GM12878 (cell line): ENCODE measurements at regions not wholly inside any gene's neighbourhood (a gene's known extent, or its start where the extent isn't known, plus 50 kb on each side); places are given as distances from the start of the nearest gene placed in this dataset.
A peak's percentile ranks its signal among the peaks of the same experiment; 100 is the strongest.
"Not testable (repeated sequence)": the region's sequence is repeated elsewhere in the genome, so short reads cannot be mapped to it uniquely, and the experiment has no call there.

Experiments
- ATAC-seq: fragments of 200-7000 bp; cut with Tn5 transposase; 3 replicates; pipeline ENCODE4 v1.9.1; 2020; ENCODE audit warnings: mild to moderate bottlenecking, moderate library complexity
- BruUV-seq: library from RNA; stranded (reverse); fragments of 400-500 nt; replicated peaks from 2 replicates; lab custom pipeline; 2021; lab: Mats Ljungman, UMichigan
- CTCF ChIA-PET: fragments of 300-600 bp; sonication (Branson Sonifier 250); formaldehyde crosslinking; extraction: SDS; loops from one replicate; lab custom pipeline; 2021; ENCODE audit warnings: inconsistent platforms; lab: Yijun Ruan, JAX
- POLR2A ChIA-PET: fragments of 350-600 bp; formaldehyde crosslinking; extraction: SDS; loops from one replicate; lab custom pipeline; 2021; ENCODE audit warnings: inconsistent platforms; lab: Charles Lee
- RAD21 ChIA-PET: fragments of 300-600 bp; sonication (Branson Sonifier 250); formaldehyde crosslinking; loops from one replicate; lab custom pipeline; 2023; ENCODE audit warnings: antibody characterized with exemption; ENCODE audit not compliant: unreplicated experiment; lab: Charles Lee
- SMC1A ChIA-PET: fragments of 300-600 bp; sonication (Branson Sonifier 250); formaldehyde crosslinking; loops from one replicate; lab custom pipeline; 2023; ENCODE audit not compliant: unreplicated experiment, uncharacterized antibody; lab: Charles Lee
- DNase-seq: peaks from one replicate; pipeline ENCODE4 v3.0.0-alpha.2; 2011; ENCODE audit warnings: low read depth, low spot score
- FAIRE-seq: peaks from 3 replicates; lab custom pipeline; 2011; peaks lifted over from hg19 to GRCh38; lab: Jason Lieb, UNC
- H2AFZ ChIP-seq: 2 replicates; pipeline ENCODE4 v1.6.0; 2011; ENCODE audit warnings: low read depth, low read length, control low read depth; ENCODE audit not compliant: control insufficient read depth
- H3K27ac ChIP-seq: 2 replicates; pipeline ENCODE4 v1.5.1; 2011; ENCODE audit warnings: control low read depth; ENCODE audit not compliant: control insufficient read depth, insufficient read depth
- H3K27me3 ChIP-seq, 2 experiments: replicated peaks in 1 of 2; 2 replicates each; pipeline versions ENCODE4 v1.6.0 to v1.6.1; 2011; ENCODE audit warnings: low read length in 1 of 2; ENCODE audit not compliant: control insufficient read depth in 2 of 2, insufficient read depth in 2 of 2
- H3K36me3 ChIP-seq, 2 experiments: 2 replicates each; pipeline ENCODE4 v1.5.1; 2011; ENCODE audit warnings: low read length in 1 of 2; ENCODE audit not compliant: control insufficient read depth in 2 of 2, insufficient read depth in 2 of 2
- H3K4me1 ChIP-seq: 2 replicates; pipeline ENCODE4 v1.6.1; 2011; ENCODE audit warnings: mild to moderate bottlenecking, low read length, moderate library complexity, mixed read lengths; ENCODE audit not compliant: control insufficient read depth, insufficient read depth
- H3K4me2 ChIP-seq: 2 replicates; pipeline ENCODE4 v1.6.0; 2011; ENCODE audit warnings: control low read depth; ENCODE audit not compliant: control insufficient read depth, insufficient read depth
- H3K4me3 ChIP-seq: fragments of 200-600 bp; sonication (generic); 2 replicates; pipeline ENCODE4 v1.5.1; 2016
- H3K79me2 ChIP-seq: 2 replicates; pipeline ENCODE4 v1.6.0; 2011; ENCODE audit warnings: low read length; ENCODE audit not compliant: control insufficient read depth, insufficient read depth
- H3K9ac ChIP-seq: 2 replicates; pipeline ENCODE4 v1.8.0; 2011; ENCODE audit warnings: low read length, control low read depth, mixed read lengths; ENCODE audit not compliant: control insufficient read depth, insufficient read depth
- H3K9me3 ChIP-seq: replicated peaks from 3 replicates; pipeline ENCODE4 v1.5.1; 2011; ENCODE audit warnings: mild to moderate bottlenecking, low read length; ENCODE audit not compliant: control insufficient read depth, insufficient read depth
- H4K20me1 ChIP-seq: 2 replicates; pipeline ENCODE4 v1.6.0; 2011; ENCODE audit not compliant: control insufficient read depth, insufficient read depth
- EGR1 ChIP-seq, 2 experiments: IDR thresholded peaks; 1 replicate in 1 of 2; 2 replicates in 1 of 2; pipeline ENCODE4 v1.6.1; 2011 to 2012; ENCODE audit warnings: low read depth in 2 of 2, low read length in 2 of 2, borderline replicate concordance in 1 of 2, mild to moderate bottlenecking in 1 of 2, moderate library complexity in 1 of 2
- RAD21 ChIP-seq: IDR thresholded peaks from 2 replicates; pipeline ENCODE4 v1.6.1; 2011; ENCODE audit warnings: mild to moderate bottlenecking, low read depth, low read length, moderate library complexity; ENCODE audit not compliant: insufficient read depth
- WGBS: methylation state at CpG from one replicate; pipeline ENCODE4 v1.1.6; 2016; ENCODE audit warnings: low lambda C conversion rate; ENCODE audit not compliant: insufficient replicate concordance, insufficient coverage; ENCODE audit errors: missing lambda C conversion rate; 5-methylcytosine and 5-hydroxymethylcytosine counted together
- in situ Hi-C: fragments of 300-500 bp; cut with MboI; formaldehyde crosslinking; loops from 9 replicates; pipeline ENCODE4 v1.14.3; 2018; ENCODE audit warnings: mixed read lengths
- intact Hi-C: fragments of 100-400 bp; cut with micrococcal nuclease; formaldehyde crosslinking; loops from one replicate; pipeline ENCODE4 v1.14.2; 2022; ENCODE audit not compliant: unreplicated experiment

DNA sequence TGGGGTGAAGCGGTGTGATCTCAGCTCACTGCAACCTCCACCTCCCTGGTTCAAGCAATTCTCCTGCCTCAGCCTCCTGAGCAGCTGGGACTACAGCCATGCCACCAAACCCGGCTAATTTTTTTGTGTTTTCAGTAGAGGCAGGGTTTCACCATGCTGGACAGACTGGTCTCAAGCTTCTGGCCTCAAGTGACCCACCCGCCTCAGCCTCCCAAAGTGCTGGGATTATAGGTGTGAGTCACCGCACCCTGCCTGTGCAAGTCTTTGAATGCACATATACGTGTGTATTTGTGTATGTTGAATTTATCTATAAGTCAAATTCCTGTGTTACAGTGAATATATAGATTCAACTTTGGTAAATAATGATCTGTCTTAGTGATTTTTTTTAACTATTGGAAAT lies 898.2 kb upstream of the ATXN7L3B start:
- H3K9me3 ChIP-seq, H3K9ac ChIP-seq, POLR2A ChIA-PET, intact Hi-C loops, H3K4me2 ChIP-seq, ATAC-seq, RAD21 ChIA-PET, BruUV-seq, H2AFZ ChIP-seq, CTCF ChIA-PET, in situ Hi-C loops, H3K27me3 ChIP-seq, DNase-seq, H3K4me1 ChIP-seq, SMC1A ChIA-PET, H3K36me3 ChIP-seq, FAIRE-seq, H3K27ac ChIP-seq, H3K4me3 ChIP-seq, H3K79me2 ChIP-seq, H4K20me1 ChIP-seq: not testable (repeated sequence)
- WGBS, result 15% methylated on average over 5 of the region's 5 CpGs

DNA sequence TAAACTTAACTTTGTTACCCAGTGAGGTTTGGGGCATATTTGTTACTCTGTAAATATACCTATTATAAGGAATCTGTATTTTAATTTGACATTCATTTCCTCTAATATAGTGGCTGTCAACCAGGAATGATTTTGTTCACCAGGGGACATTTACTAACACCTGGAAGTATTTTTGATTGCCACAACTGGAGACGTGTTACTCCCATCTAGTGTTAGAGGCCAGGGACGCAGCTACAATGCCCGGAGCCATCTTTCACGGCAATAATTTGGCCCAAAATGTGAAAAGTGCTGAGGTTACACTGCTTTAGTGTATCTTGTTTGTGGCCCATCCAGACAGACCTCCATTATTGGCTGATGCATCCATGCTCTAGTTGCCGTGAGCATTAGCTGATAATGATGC lies 881.3 kb upstream of the ATXN7L3B start:
- no peak overlapping the region for H3K4me2 ChIP-seq
- SMC1A ChIA-PET, result no interaction called here
- in situ Hi-C loops, result no loop called here
- BruUV-seq, result no TSS peak
- FAIRE-seq (no peak), ATAC-seq (no peak), DNase-seq (no peak)
- 28% methylated on average over 5 of the region's 5 CpGs for WGBS
- no peak for TF ChIP-seq EGR1 (IDR thresholded peaks at IDR 0.05; ENCODE audit: borderline replicate concordance in 1 of 2, low read depth in 2 of 2, low read length in 2 of 2)
- 0 out of 2 replicates have a peak, but pooled peaks have one; percentile 6 for TF ChIP-seq RAD21
- no peaks in the 10 kb centered on the region for H4K20me1 ChIP-seq
- CTCF ChIA-PET, result interaction anchor here (0.6 kb wide), 1 partner anchor 1064 kb away, joined by 4 read pairs; no protein-coding TSS in a partner anchor
- H3K4me1 ChIP-seq, result no peaks in the 10 kb centered on the region
- no peak overlapping the region for H3K9ac ChIP-seq
- no peaks in the 10 kb centered on the region for H3K36me3 ChIP-seq
- no peak overlapping the region for H3K27ac ChIP-seq
- RAD21 ChIA-PET, result no interaction called here
- POLR2A ChIA-PET, result no interaction called here
- no peaks in the 10 kb centered on the region for H3K79me2 ChIP-seq
- no peaks in the 10 kb centered on the region for H3K27me3 ChIP-seq
- no peak overlapping the region for H2AFZ ChIP-seq
- intact Hi-C loops, result no loop called here
- H3K4me3 ChIP-seq, result no peak overlapping the region
- no peaks in the 10 kb centered on the region for H3K9me3 ChIP-seq
